HepG2 (cell line): ENCODE measurements at regions not wholly inside any gene's neighbourhood (a gene's known extent, or its start where the extent isn't known, plus 50 kb on each side); places are given as distances from the start of the nearest gene placed in this dataset.

Source experiments
- ATAC-seq: fragments of 200-7000 bp; cut with Tn5 transposase; 3 replicates; pipeline ENCODE4 v1.9.1; 2020; ENCODE audit warnings: mild to moderate bottlenecking, moderate library complexity
- BruUV-seq: library from RNA; stranded (reverse); fragments of 400-500 nt; replicated peaks from 2 replicates; lab custom pipeline; 2021; lab: Mats Ljungman, UMichigan
- CTCF ChIA-PET: fragments of 300-600 bp; formaldehyde crosslinking; extraction: SDS; loops from one replicate; lab custom pipeline; 2021; ENCODE audit warnings: low total read pairs, inconsistent platforms, low intra/inter-chr PET ratio; lab: Yijun Ruan, JAX
- POLR2A ChIA-PET: fragments of 350-600 bp; sonication (Branson Sonifier 250); formaldehyde crosslinking; loops from one replicate; lab custom pipeline; 2020; ENCODE audit warnings: antibody characterized with exemption, inconsistent platforms; lab: Yijun Ruan, JAX
- DNase-seq: peaks from one replicate; pipeline ENCODE4 v3.0.0-alpha.2; 2015; ENCODE audit warnings: low spot score
- FAIRE-seq: peaks from 3 replicates; lab custom pipeline; 2011; peaks lifted over from hg19 to GRCh38; lab: Jason Lieb, UNC
- H2AFZ ChIP-seq: one replicate; pipeline ENCODE4 v1.6.1; 2011; ENCODE audit warnings: low read length, inconsistent platforms
- H3K27ac ChIP-seq: fragments of 300-600 bp; 3 replicates; pipeline ENCODE4 v1.8.0; 2011; ENCODE audit warnings: mixed run types, mild to moderate bottlenecking, mixed read lengths, low read length, inconsistent platforms; ENCODE audit not compliant: insufficient read depth; ENCODE audit errors: extremely low read length
- H3K27me3 ChIP-seq, 2 experiments: fragments of 200-600 bp in 1 of 2; 2 replicates in 1 of 2; 3 replicates in 1 of 2; pipeline versions ENCODE4 v1.6.0 to v1.8.0; 2011; ENCODE audit warnings: low read length in 2 of 2, mild to moderate bottlenecking in 2 of 2, moderate library complexity in 2 of 2, inconsistent platforms in 1 of 2; ENCODE audit not compliant: insufficient read depth in 2 of 2, control insufficient read depth in 1 of 2
- H3K36me3 ChIP-seq, 2 experiments: fragments of 200-600 bp in 1 of 2; replicated peaks in 1 of 2; 2 replicates in 1 of 2; 3 replicates in 1 of 2; pipeline versions ENCODE4 v1.5.1 to v1.8.0; 2011; ENCODE audit warnings: low read length in 2 of 2, inconsistent platforms in 1 of 2; ENCODE audit not compliant: insufficient read depth in 2 of 2, control insufficient read depth in 1 of 2
- H3K4me1 ChIP-seq: 2 replicates; pipeline ENCODE4 v1.5.1; 2012; ENCODE audit warnings: low read length, inconsistent platforms; ENCODE audit not compliant: insufficient read depth
- H3K4me2 ChIP-seq: 2 replicates; pipeline ENCODE4 v1.6.0; 2011; ENCODE audit warnings: low read depth, low read length, inconsistent platforms
- H3K4me3 ChIP-seq, 3 experiments: fragments of 200-600 bp in 1 of 3; sonication (generic), shearing (Covaris generic) in 1 of 3; replicated peaks in 1 of 3; 2 replicates each; pipeline ENCODE4 v1.5.1; 2011 to 2016; ENCODE audit warnings: low read length in 3 of 3, inconsistent platforms in 2 of 3, low read depth in 2 of 3, mild to moderate bottlenecking in 2 of 3, control low read depth in 1 of 3, mixed read lengths in 1 of 3; ENCODE audit not compliant: insufficient read depth in 1 of 3
- H3K79me2 ChIP-seq: one replicate; pipeline ENCODE4 v1.6.1; 2011; ENCODE audit warnings: low read length, inconsistent platforms; ENCODE audit not compliant: insufficient read depth
- H3K9ac ChIP-seq: 2 replicates; pipeline ENCODE4 v1.6.0; 2011; ENCODE audit warnings: mild to moderate bottlenecking, low read depth, low read length, inconsistent platforms; ENCODE audit not compliant: insufficient read depth
- H3K9me3 ChIP-seq: 2 replicates; pipeline ENCODE4 v1.5.1; 2012; ENCODE audit warnings: mild to moderate bottlenecking, low read length
- H4K20me1 ChIP-seq: 2 replicates; pipeline ENCODE4 v1.6.0; 2011; ENCODE audit warnings: inconsistent platforms, mild to moderate bottlenecking, low read length, moderate library complexity; ENCODE audit not compliant: insufficient read depth
- CHD4 ChIP-seq: fragments of 200-600 bp; sonication (generic); IDR thresholded peaks from 2 replicates; pipeline ENCODE4 v1.7.0; 2017; ENCODE audit warnings: mild to moderate bottlenecking, low read length, borderline replicate concordance
- HCFC1 ChIP-seq: fragments of 150-350 bp; IDR thresholded peaks from 2 replicates; pipeline ENCODE4 v1.6.1; 2014; ENCODE audit warnings: low read depth, low read length
- JDP2 ChIP-seq: sonication (generic); formaldehyde crosslinking; IDR thresholded peaks from 2 replicates; pipeline ENCODE4 v1.8.1; 2022; ENCODE audit warnings: missing genetic modification reagents, borderline replicate concordance
- MIER2 ChIP-seq: IDR thresholded peaks from 2 replicates; pipeline ENCODE4 v1.6.1; 2016; ENCODE audit warnings: missing biosample characterization, missing genetic modification reagents
- MXI1 ChIP-seq: IDR thresholded peaks from 3 replicates; pipeline ENCODE4 v1.6.1; 2012; ENCODE audit warnings: low read depth, low read length, inconsistent platforms, borderline replicate concordance
- RERE ChIP-seq: IDR thresholded peaks from 2 replicates; pipeline ENCODE4 v1.6.1; 2016; ENCODE audit warnings: low read depth, missing genetic modification reagents, missing compliant biosample characterization
- ZFP36L1 ChIP-seq: sonication (generic); formaldehyde crosslinking; IDR thresholded peaks from 2 replicates; pipeline ENCODE4 v1.8.0; 2022; ENCODE audit warnings: mild to moderate bottlenecking, missing genetic modification reagents, moderate library complexity
- ZNF138 ChIP-seq: sonication (generic); formaldehyde crosslinking; IDR thresholded peaks from 2 replicates; pipeline ENCODE4 v1.5.0; 2020; ENCODE audit warnings: mild to moderate bottlenecking, low read depth, missing genetic modification reagents
- ZNF335 ChIP-seq: sonication (generic); formaldehyde crosslinking; IDR thresholded peaks from 2 replicates; pipeline ENCODE4 v1.4.0; 2020; ENCODE audit warnings: missing genetic modification reagents
- ZNF407 ChIP-seq: sonication (generic); formaldehyde crosslinking; IDR thresholded peaks from one replicate; pipeline ENCODE4 v1.5.1; 2020; ENCODE audit warnings: mild to moderate bottlenecking, missing genetic modification reagents; ENCODE audit errors: not compliant biosample characterization
- ZNF570 ChIP-seq: sonication (generic); formaldehyde crosslinking; IDR thresholded peaks from 2 replicates; pipeline ENCODE4 v1.4.0; 2020; ENCODE audit warnings: mild to moderate bottlenecking, missing genetic modification reagents, borderline replicate concordance
- ZNF709 ChIP-seq: sonication (generic); formaldehyde crosslinking; IDR thresholded peaks from 2 replicates; pipeline ENCODE4 v1.5.0; 2020; ENCODE audit warnings: mild to moderate bottlenecking, missing genetic modification reagents
- ZSCAN31 ChIP-seq: sonication (generic); formaldehyde crosslinking; IDR thresholded peaks from 2 replicates; pipeline ENCODE4 v1.5.0; 2020; ENCODE audit warnings: low read depth, mild to moderate bottlenecking, missing genetic modification reagents
- WGBS: methylation state at CpG from one replicate; pipeline ENCODE4 v1.1.6; 2017; ENCODE audit warnings: low lambda C conversion rate; 5-methylcytosine and 5-hydroxymethylcytosine counted together
- in situ Hi-C: cut with HindIII; loops from 2 replicates; pipeline ENCODE4 v1.10.0; 2017; ENCODE audit warnings: low pct_unique_long_range_greater_than_20kb; ENCODE audit not compliant: extremely low pct_ligation_motif_present
- intact Hi-C: fragments of 100-400 bp; cut with micrococcal nuclease; formaldehyde crosslinking; loops from one replicate; pipeline ENCODE4 v1.10.0; 2022; ENCODE audit not compliant: unreplicated experiment

- Histone ChIP-seq H3K27me3 (no peaks in the 10 kb centered on the region), H3K4me2 (no peak overlapping the region), H3K4me1 (no peaks in the 10 kb centered on the region), H3K9me3 (no peaks in the 10 kb centered on the region), H3K27ac (no peak overlapping the region), H4K20me1 (no peaks in the 10 kb centered on the region), H3K4me3 (no peak overlapping the region), H3K36me3 (no peaks in the 10 kb centered on the region), H3K9ac (no peak overlapping the region), H2AFZ (no peak overlapping the region), H3K79me2 (no peaks in the 10 kb centered on the region)
- FAIRE-seq (no peak), ATAC-seq (no peak), DNase-seq (no peak)
- BruUV-seq = no TSS peak
- ChIA-PET POLR2A (no interaction called here), CTCF (no interaction called here)
- intact Hi-C loops = no loop called here
- WGBS = 4% methylated on average over 7 of the region's 7 CpGs
- in situ Hi-C loops = no loop called here
- TF ChIP-seq CHD4 (no peak), ZFP36L1 (CRISPR knock-in tag) (no peak), ZNF407 (CRISPR knock-in tag) (no peak), MXI1 (no peak), ZNF709 (no peak), RERE (no peak), HCFC1 (no peak), ZNF570 (no peak), JDP2 (no peak), MIER2 (no peak), ZNF138 (CRISPR knock-in tag) (no peak), ZNF335 (CRISPR knock-in tag) (no peak), ZSCAN31 (CRISPR knock-in tag) (no peak)
Observed at GRCh38 chr12:22787557-22787956, 162.6 kb downstream of the ETNK1 start.
